ENCODE measurements at regions not wholly inside any gene's neighbourhood (a gene's known extent, or its start where the extent isn't known, plus 50 kb on each side); places are given as distances from the start of the nearest gene placed in this dataset.
"Not testable (repeated sequence)": the region's sequence is repeated elsewhere in the genome, so short reads cannot be mapped to it uniquely, and the experiment has no call there.

DNA sequence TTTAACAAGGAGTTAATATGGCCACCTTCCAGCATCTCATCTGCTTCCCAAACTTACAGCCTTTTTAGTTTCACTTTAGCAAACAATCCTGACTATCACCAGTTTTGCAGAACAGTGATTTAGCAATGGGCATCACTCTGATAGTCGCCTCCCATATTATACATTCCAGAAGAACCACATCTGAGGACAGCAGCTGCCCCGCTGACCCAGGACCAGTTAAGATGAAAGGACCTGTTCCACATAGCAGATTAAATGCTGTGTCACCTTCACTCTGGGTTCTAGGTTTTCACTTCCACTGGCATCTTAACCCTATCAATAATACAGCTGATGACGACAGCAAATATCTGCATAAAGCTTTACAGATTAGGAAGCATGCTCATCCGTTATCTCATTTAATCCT, 99.8 kb downstream of the TRIM69 start:
- H2AFZ ChIP-seq, result no peak overlapping the region
- DNase-seq, result peak; percentile 62 to 67
- peaks cover 3% of the 10 kb centered on the region; the same call in 1 of the 2 replicates for H3K4me1 ChIP-seq (replicated peaks; ENCODE audit: insufficient read depth)
- H3K4me3 ChIP-seq, result no peak overlapping the region
- H3K9me2 ChIP-seq (ENCODE audit: insufficient read depth), result no peaks in the 10 kb centered on the region
- 0 out of 2 replicates have a peak, but pooled peaks cover 2% of the 10 kb centered on the region for H3F3A ChIP-seq (ENCODE audit: insufficient read depth, low read depth)
- no peak overlapping the region for H3K4me2 ChIP-seq
- no peaks in the 10 kb centered on the region for H3K36me3 ChIP-seq (ENCODE audit: low read depth)
- H3K9me3 ChIP-seq (ENCODE audit: insufficient read depth, low read depth), result no peaks in the 10 kb centered on the region
- TF ChIP-seq, protein P1, sequence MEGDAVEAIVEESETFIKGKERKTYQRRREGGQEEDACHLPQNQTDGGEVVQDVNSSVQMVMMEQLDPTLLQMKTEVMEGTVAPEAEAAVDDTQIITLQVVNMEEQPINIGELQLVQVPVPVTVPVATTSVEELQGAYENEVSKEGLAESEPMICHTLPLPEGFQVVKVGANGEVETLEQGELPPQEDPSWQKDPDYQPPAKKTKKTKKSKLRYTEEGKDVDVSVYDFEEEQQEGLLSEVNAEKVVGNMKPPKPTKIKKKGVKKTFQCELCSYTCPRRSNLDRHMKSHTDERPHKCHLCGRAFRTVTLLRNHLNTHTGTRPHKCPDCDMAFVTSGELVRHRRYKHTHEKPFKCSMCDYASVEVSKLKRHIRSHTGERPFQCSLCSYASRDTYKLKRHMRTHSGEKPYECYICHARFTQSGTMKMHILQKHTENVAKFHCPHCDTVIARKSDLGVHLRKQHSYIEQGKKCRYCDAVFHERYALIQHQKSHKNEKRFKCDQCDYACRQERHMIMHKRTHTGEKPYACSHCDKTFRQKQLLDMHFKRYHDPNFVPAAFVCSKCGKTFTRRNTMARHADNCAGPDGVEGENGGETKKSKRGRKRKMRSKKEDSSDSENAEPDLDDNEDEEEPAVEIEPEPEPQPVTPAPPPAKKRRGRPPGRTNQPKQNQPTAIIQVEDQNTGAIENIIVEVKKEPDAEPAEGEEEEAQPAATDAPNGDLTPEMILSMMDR (conservative IDR thresholded peaks at IDR 0.05), result no peak
- no peak for TF ChIP-seq EZH2 (IDR thresholded peaks at IDR 0.05; ENCODE audit: low read depth)
- ChIA-PET CTCF (no interaction called here), POLR2A (ENCODE audit: unreplicated experiment) (no interaction called here)
- H3K79me2 ChIP-seq (ENCODE audit: low read depth), result no peaks in the 10 kb centered on the region
- 0 out of 2 replicates have a peak overlapping the region, but pooled peaks have one; percentile 16 for H3K27ac ChIP-seq
- H4K20me1 ChIP-seq (ENCODE audit: insufficient read depth), result no peaks in the 10 kb centered on the region
- BruUV-seq (replicated peaks), result no TSS peak
- intact Hi-C loops (cut with micrococcal nuclease; ENCODE audit: unreplicated experiment), result loop anchor here (5.0 kb wide), 1 partner anchor 174 kb away; the partner anchor contains the start of gene SPG11
- H3K27me3 ChIP-seq (ENCODE audit: insufficient read depth, low read depth), result no peaks in the 10 kb centered on the region

GRCh38 chr15:44838929-44839328, 102.6 kb downstream of the TRIM69 start:
- peak; percentile 40 to 53 for DNase-seq

DNA sequence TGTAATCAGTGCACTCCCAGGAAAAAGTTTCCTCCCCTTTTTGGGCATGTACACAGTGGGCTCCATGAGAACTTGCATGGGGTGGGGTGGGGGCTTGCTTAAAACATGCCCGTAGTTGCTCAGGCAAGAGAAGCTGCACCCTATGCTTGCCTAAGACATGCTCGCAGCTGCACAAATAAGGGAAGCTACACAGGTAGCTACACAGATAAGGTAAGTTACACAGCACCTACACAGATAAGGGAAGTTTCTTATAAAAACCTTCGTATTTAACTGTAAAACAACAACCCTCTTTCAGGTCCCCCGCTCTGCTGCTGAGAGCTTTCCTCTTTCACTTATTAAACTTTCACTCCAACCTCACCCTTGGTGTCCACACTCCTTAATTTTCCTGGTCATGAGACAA, 105.4 kb downstream of the TRIM69 start:
- POLR2A ChIA-PET (ENCODE audit: unreplicated experiment); H3K79me2 ChIP-seq (ENCODE audit: low read depth); H3F3A ChIP-seq (ENCODE audit: insufficient read depth, low read depth); H3K27ac ChIP-seq; BruUV-seq (replicated peaks); H4K20me1 ChIP-seq (ENCODE audit: insufficient read depth); H2AFZ ChIP-seq; H3K4me1 ChIP-seq (replicated peaks; ENCODE audit: insufficient read depth); H3K36me3 ChIP-seq (ENCODE audit: low read depth); CTCF ChIA-PET; intact Hi-C loops (cut with micrococcal nuclease; ENCODE audit: unreplicated experiment); H3K9me2 ChIP-seq (ENCODE audit: insufficient read depth); H3K4me3 ChIP-seq; H3K9me3 ChIP-seq (ENCODE audit: insufficient read depth, low read depth); H3K27me3 ChIP-seq (ENCODE audit: insufficient read depth, low read depth); H3K4me2 ChIP-seq; DNase-seq: not testable (repeated sequence)

More at GRCh38 chr15:44838929-44839328, 102.6 kb downstream of the TRIM69 start:
- H3K27ac ChIP-seq; H3K4me1 ChIP-seq (replicated peaks; ENCODE audit: insufficient read depth); H3K4me3 ChIP-seq; H4K20me1 ChIP-seq (ENCODE audit: insufficient read depth); H3F3A ChIP-seq (ENCODE audit: insufficient read depth, low read depth); POLR2A ChIA-PET (ENCODE audit: unreplicated experiment); H3K27me3 ChIP-seq (ENCODE audit: insufficient read depth, low read depth); BruUV-seq (replicated peaks); H3K9me2 ChIP-seq (ENCODE audit: insufficient read depth); H3K36me3 ChIP-seq (ENCODE audit: low read depth); H3K4me2 ChIP-seq; H3K79me2 ChIP-seq (ENCODE audit: low read depth); H3K9me3 ChIP-seq (ENCODE audit: insufficient read depth, low read depth); H2AFZ ChIP-seq; CTCF ChIA-PET: not testable (repeated sequence)
- intact Hi-C loops (cut with micrococcal nuclease; ENCODE audit: unreplicated experiment), result loop anchor here (5.0 kb wide), 1 partner anchor 177 kb away; the partner anchor contains the start of gene SPG11

GRCh38 chr15:44842883-44843282, 106.6 kb downstream of the TRIM69 start:
- H3K27me3 ChIP-seq (ENCODE audit: insufficient read depth, low read depth); H3K9me3 ChIP-seq (ENCODE audit: insufficient read depth, low read depth); H3K36me3 ChIP-seq (ENCODE audit: low read depth); H3K4me1 ChIP-seq (replicated peaks; ENCODE audit: insufficient read depth); DNase-seq; POLR2A ChIA-PET (ENCODE audit: unreplicated experiment); BruUV-seq (replicated peaks); H3K4me2 ChIP-seq; H4K20me1 ChIP-seq (ENCODE audit: insufficient read depth); CTCF ChIA-PET; H2AFZ ChIP-seq; H3K9me2 ChIP-seq (ENCODE audit: insufficient read depth); H3K27ac ChIP-seq; H3K79me2 ChIP-seq (ENCODE audit: low read depth); H3F3A ChIP-seq (ENCODE audit: insufficient read depth, low read depth); H3K4me3 ChIP-seq; intact Hi-C loops (cut with micrococcal nuclease; ENCODE audit: unreplicated experiment): not testable (repeated sequence)

GRCh38 chr15:44844936-44845335, 108.6 kb downstream of the TRIM69 start:
- DNase-seq; H3K27me3 ChIP-seq (ENCODE audit: insufficient read depth, low read depth); H4K20me1 ChIP-seq (ENCODE audit: insufficient read depth); POLR2A ChIA-PET (ENCODE audit: unreplicated experiment); H3K27ac ChIP-seq; H3K4me2 ChIP-seq; H3K36me3 ChIP-seq (ENCODE audit: low read depth); H3K9me3 ChIP-seq (ENCODE audit: insufficient read depth, low read depth); H3K4me1 ChIP-seq (replicated peaks; ENCODE audit: insufficient read depth); H3K79me2 ChIP-seq (ENCODE audit: low read depth); H3K4me3 ChIP-seq; H3F3A ChIP-seq (ENCODE audit: insufficient read depth, low read depth); intact Hi-C loops (cut with micrococcal nuclease; ENCODE audit: unreplicated experiment); H2AFZ ChIP-seq; H3K9me2 ChIP-seq (ENCODE audit: insufficient read depth); BruUV-seq (replicated peaks): not testable (repeated sequence)
- CTCF ChIA-PET, result interaction anchor here (0.7 kb wide), 1 partner anchor 291 kb away, joined by 3 read pairs; no protein-coding TSS in a partner anchor

DNA sequence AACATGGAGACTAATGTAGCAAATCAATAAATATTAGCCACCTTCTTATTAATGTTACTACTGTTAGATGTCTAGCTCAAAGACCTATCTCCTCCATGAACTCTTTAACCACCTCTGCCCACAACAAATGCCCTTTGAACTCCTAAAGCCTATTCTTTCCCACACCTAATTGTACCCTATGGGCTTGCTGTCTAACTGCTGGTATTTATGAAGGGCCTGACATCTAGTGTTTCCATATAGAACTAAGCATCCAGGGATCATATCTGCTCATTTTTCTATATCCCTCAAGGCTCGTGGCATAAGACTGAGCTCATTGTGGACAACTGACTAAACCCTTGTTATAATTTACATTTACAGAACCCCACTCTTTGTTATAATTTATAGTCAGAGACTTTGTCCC, 109.8 kb downstream of the TRIM69 start:
- H3K9me3 ChIP-seq (ENCODE audit: insufficient read depth, low read depth); H4K20me1 ChIP-seq (ENCODE audit: insufficient read depth); CTCF ChIA-PET; H3F3A ChIP-seq (ENCODE audit: insufficient read depth, low read depth); intact Hi-C loops (cut with micrococcal nuclease; ENCODE audit: unreplicated experiment); H3K4me2 ChIP-seq; H3K27me3 ChIP-seq (ENCODE audit: insufficient read depth, low read depth); H3K27ac ChIP-seq; H3K36me3 ChIP-seq (ENCODE audit: low read depth); H2AFZ ChIP-seq; H3K4me3 ChIP-seq; H3K79me2 ChIP-seq (ENCODE audit: low read depth); POLR2A ChIA-PET (ENCODE audit: unreplicated experiment); H3K9me2 ChIP-seq (ENCODE audit: insufficient read depth); H3K4me1 ChIP-seq (replicated peaks; ENCODE audit: insufficient read depth); DNase-seq; BruUV-seq (replicated peaks): not testable (repeated sequence)

- H3K36me3 ChIP-seq (ENCODE audit: low read depth); H3K27ac ChIP-seq; H3K4me1 ChIP-seq (replicated peaks; ENCODE audit: insufficient read depth); BruUV-seq (replicated peaks); H3K79me2 ChIP-seq (ENCODE audit: low read depth); H3K9me3 ChIP-seq (ENCODE audit: insufficient read depth, low read depth); POLR2A ChIA-PET (ENCODE audit: unreplicated experiment); CTCF ChIA-PET; H4K20me1 ChIP-seq (ENCODE audit: insufficient read depth); H3K4me2 ChIP-seq; H3K9me2 ChIP-seq (ENCODE audit: insufficient read depth); H2AFZ ChIP-seq; H3K4me3 ChIP-seq; H3F3A ChIP-seq (ENCODE audit: insufficient read depth, low read depth); intact Hi-C loops (cut with micrococcal nuclease; ENCODE audit: unreplicated experiment); DNase-seq; H3K27me3 ChIP-seq (ENCODE audit: insufficient read depth, low read depth): not testable (repeated sequence)
Observed at GRCh38 chr15:44847555-44847954, 108.9 kb upstream of the TERB2 start.

All from PC-9 (cell line).